GM19463 (cell line): ENCODE measurements at regions not wholly inside any gene's neighbourhood (a gene's known extent, or its start where the extent isn't known, plus 50 kb on each side); places are given as distances from the start of the nearest gene placed in this dataset.
A peak's percentile ranks its signal among the peaks of the same experiment; 100 is the strongest.

Experiments used
- ATAC-seq: cut with Tn5 transposase; IDR thresholded peaks from one replicate; pipeline ENCODE4 v1.9.1; 2021; ENCODE audit warnings: mild to moderate bottlenecking, moderate library complexity; ENCODE audit not compliant: unreplicated experiment

GRCh38 chr3:148246291-148246923 is 451.3 kb upstream of the AGTR1 start:
- no peak for ATAC-seq

GRCh38 chr3:148253713-148254112 is 444.0 kb upstream of the AGTR1 start:
- ATAC-seq = no peak

DNA sequence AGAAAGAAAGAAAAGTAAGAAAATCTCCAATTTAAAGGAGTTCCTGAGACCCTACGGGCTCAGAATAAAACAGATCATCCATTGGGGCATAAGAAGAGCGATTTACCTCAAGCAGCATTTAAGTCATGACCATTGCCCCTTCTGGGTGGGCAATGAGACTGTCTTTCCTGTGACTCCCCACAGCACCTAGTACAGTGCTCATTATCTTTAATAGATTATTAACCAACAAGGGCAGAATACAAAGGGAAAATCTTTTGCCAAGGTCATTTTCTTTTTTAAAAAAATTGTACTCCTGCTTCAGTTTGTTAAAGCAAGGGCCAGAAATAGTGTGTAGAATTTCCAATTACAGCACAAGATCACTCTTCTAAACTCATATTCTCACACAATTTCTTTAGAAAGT is 443.3 kb upstream of the AGTR1 start:
- ATAC-seq = no peak

- ATAC-seq = no peak
These were observed 441.4 kb upstream of the AGTR1 start for GRCh38 chr3:148255981-148256969.

- ATAC-seq = no peak
These were observed 434.7 kb upstream of the AGTR1 start for GRCh38 chr3:148262980-148263379.

GRCh38 chr3:148265841-148266240 is 431.9 kb upstream of the AGTR1 start:
- ATAC-seq = no peak

DNA sequence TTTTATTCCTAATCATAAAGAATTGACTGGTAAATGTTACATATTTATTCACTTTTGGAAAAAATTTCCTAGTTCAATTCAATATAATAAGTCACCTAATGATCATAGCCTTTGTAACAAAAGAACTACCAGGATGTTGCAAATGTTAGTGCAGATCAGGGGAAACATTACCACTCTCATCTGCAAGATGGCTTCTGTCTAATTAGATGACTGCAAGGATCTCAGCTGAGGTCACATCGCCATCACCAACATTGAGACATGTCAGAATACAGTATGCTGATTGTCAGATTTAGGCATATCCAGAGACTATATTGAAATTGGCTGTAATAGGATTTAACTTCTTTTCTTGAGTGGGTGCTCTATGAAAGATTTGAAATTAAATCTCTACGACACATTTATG is 431.4 kb upstream of the AGTR1 start:
- ATAC-seq = no peak

GRCh38 chr3:148269816-148270215 is 427.9 kb upstream of the AGTR1 start:
- ATAC-seq = no peak

DNA sequence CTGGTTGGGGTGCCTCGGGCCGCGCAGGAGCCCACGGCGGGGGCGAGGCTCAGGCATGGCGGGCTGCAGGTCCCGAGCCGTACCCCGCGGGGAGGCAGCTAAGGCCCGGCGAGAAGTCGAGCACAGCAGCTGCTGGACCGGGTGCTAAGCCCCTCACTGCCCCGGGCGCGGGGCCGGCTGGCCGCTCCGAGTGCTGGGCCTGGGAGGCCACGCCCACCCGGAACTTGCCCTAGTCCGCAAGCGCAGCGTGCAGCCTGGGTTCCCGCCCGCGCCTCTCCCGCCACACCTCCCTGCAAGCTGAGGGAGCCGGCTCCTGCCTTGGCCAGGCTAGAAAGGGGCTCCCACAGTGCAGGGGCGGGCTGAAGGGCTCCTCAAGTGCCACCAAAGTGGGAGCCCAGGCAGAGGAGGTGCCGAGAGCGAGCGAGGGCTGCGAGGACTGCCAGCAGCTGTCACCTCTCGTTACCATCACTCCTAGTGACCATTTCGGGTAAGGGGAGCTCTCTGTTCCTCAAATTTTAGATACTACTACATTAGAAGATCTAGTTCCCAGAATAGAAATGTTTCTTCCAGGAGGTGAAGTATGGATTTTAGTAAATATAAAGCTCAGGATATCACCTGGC is 417.0 kb upstream of the AGTR1 start:
- ATAC-seq = no peak

DNA sequence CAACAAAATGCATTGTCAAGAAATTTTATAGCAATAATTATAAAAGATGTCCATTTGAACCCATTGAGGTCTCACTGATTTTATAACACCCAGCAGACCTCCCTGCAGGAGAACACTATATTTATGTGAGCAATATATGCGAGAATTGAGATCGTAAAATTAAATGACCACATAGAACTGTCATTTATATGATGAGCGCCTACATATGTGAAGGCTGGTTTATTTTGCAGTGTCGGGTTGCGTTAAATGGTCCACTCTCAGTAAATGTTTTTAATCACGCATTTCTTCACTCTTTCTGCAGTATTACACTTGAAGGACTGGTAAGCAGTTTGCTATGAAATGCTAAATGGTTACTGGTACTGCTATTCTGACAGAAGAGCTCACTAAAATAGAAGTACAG is 408.5 kb upstream of the AGTR1 start:
- ATAC-seq = no peak

DNA sequence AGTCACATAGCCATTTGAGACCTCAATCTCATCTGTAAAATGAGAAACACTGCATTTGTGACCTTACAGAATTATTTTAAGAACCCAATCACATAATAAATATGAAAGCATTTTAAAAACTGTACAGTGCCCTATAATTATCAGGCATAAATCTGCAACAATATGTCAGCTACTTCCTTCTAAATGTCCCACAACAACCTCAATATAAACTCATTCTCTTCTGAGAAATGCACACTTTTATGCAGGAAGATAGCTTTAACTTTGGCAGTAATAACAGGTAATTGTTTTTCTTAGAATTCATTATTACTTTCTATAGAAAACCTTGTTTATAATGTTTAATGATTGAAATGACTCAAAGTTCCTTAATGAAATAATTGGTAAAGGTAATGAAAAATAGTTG is 400.7 kb upstream of the AGTR1 start:
- ATAC-seq = no peak

- ATAC-seq = peak; percentile 66
These were observed 390.3 kb upstream of the AGTR1 start for GRCh38 chr3:148307443-148307843.

- peak; percentile 81 for ATAC-seq
These were observed 388.2 kb upstream of the AGTR1 start for GRCh38 chr3:148309390-148310035.

DNA sequence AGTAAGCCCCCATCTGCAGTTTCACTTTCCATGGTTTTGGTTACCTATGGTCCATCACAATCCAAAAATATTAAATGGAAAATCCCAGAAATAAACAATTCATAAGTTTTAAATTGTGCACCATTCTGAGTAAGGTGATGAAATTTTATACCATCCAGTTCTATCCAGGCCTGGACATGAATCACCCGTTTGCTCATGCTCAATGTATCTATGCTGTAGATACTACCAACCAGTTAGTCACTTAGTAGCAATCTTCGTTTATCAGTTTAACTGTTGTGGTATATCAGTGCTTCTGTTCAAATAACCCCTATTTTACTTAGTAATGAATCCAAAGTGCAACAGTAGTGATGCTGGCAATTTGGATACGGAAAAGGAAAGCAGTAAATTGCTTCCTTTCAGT is 381.9 kb upstream of the AGTR1 start:
- no peak for ATAC-seq

GRCh38 chr3:148318240-148318639 is 379.5 kb upstream of the AGTR1 start:
- no peak for ATAC-seq

- ATAC-seq = peak; percentile 89
These were observed 378.4 kb upstream of the AGTR1 start for GRCh38 chr3:148319161-148319915.

GRCh38 chr3:148319960-148320359 is 377.7 kb upstream of the AGTR1 start:
- no peak for ATAC-seq

DNA sequence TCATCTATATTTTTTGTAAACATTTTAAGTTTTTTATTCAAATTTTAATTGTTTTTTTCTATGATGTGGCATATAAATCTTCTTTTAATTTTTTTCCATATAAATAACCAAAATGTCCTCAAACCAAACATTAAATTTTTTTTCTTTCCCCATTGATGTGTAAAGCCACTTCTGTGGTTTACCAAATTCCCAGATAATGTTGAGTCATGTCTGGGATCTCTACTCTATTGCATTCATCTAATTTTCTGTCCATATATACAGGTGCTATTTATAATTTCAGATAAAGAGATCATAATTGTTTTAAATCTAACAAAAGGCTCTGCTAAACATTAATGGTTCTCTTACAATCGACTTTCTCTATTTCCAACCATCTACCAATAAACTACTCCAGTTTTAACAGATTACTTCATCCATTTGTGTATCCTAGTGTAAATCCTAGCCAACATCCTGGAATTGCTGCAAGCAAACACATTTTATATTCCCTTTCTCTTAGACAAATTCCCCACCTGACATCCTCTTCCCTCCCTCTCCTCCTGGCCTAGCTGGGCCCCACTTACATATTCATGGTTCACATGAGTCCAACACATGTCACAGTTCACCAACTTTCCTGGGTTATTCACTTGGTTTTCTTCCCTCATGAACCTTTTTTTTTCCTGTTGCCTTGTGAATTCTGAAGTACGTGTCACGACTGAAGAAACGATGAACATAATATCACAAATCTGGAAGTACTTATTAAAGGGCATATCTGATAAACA is 368.0 kb upstream of the AGTR1 start:
- no peak for ATAC-seq

DNA sequence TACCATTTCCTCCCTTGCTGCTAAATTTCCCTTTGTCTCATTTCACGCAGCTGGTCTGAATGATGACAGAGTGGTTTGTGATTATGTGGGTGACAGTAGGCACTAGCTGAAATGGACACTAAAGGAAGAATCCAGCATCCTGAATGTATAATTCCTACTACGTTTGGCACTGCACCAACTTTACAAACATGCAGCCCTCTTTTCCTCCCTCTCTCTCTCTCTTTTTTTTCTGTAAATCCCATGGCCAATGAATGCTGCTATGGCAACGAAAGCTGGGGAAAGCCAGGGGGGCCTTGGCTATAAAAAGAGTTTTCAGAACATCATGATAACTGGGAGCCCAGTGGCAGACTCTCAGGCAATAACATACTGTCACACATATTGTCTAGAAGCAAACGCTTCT is 367.2 kb upstream of the AGTR1 start:
- no peak for ATAC-seq
